ENCODE measurements at regions not wholly inside any gene's neighbourhood (a gene's known extent, or its start where the extent isn't known, plus 50 kb on each side); places are given as distances from the start of the nearest gene placed in this dataset.

- Histone ChIP-seq H3K79me2 (replicated peaks; ENCODE audit: insufficient read depth) (no peaks in the 10 kb centered on the region), H3K4me3 (no peak overlapping the region), H3K27ac (ENCODE audit: low read depth) (no peak overlapping the region), H4K20me1 (replicated peaks; ENCODE audit: insufficient read depth) (no peaks in the 10 kb centered on the region), H2AFZ (no peak overlapping the region), H3K36me3 (ENCODE audit: insufficient read depth) (no peaks in the 10 kb centered on the region), H3K9me2 (ENCODE audit: insufficient read depth) (no peaks in the 10 kb centered on the region), H3K4me2 (no peak overlapping the region), H3K4me1 (ENCODE audit: insufficient read depth) (no peaks in the 10 kb centered on the region), H3F3A (replicated peaks; ENCODE audit: low read depth) (no peaks in the 10 kb centered on the region), H3K27me3 (ENCODE audit: insufficient read depth) (no peaks in the 10 kb centered on the region)
- peaks cover 5% of the 10 kb centered on the region for H3K27me3 Mint-ChIP-seq (ENCODE audit: insufficient read depth, low read depth, poor library complexity)
- no peaks in the 10 kb centered on the region for H3K4me1 Mint-ChIP-seq
- DNase-seq (ENCODE audit: low spot score): no peak
- peaks cover 43% of the 10 kb centered on the region for H3K36me3 Mint-ChIP-seq (ENCODE audit: low read depth)
- TF ChIP-seq ZNF114 (CRISPR knock-in tag; IDR thresholded peaks at IDR 0.05) (no peak), CREB1 (CRISPR knock-in tag; IDR thresholded peaks at IDR 0.05; ENCODE audit: low read depth) (no peak), NANOG (IDR thresholded peaks at IDR 0.05; ENCODE audit: borderline replicate concordance) (no peak), ZNF331 (CRISPR knock-in tag; IDR thresholded peaks at IDR 0.05; ENCODE audit: low read depth) (no peak), EZH2phosphoT487 (IDR thresholded peaks at IDR 0.05; ENCODE audit: unreplicated experiment) (no peak), EZH2 (IDR thresholded peaks at IDR 0.05; ENCODE audit: low read depth, unreplicated experiment) (no peak), ETS1 (IDR thresholded peaks at IDR 0.05) (no peak), STAT1 (IDR thresholded peaks at IDR 0.05; ENCODE audit: unreplicated experiment) (no peak), ZNF462 (CRISPR knock-in tag; IDR thresholded peaks at IDR 0.05) (no peak), POLR2AphosphoS5 (IDR thresholded peaks at IDR 0.05; ENCODE audit: low read depth) (no peak), JUNB (IDR thresholded peaks at IDR 0.05; ENCODE audit: unreplicated experiment) (no peak), CTCF (conservative IDR thresholded peaks at IDR 0.05; ENCODE audit: low read depth in 2 of 2) (no peak), REST (IDR thresholded peaks at IDR 0.05; ENCODE audit: unreplicated experiment) (no peak)
- H3K4me3 Mint-ChIP-seq: no peak overlapping the region
- H3K27ac Mint-ChIP-seq: no peak overlapping the region
- ATAC-seq: no peak
- H3K9me3 Mint-ChIP-seq: peaks cover 98% of the 10 kb centered on the region
Observed at GRCh38 chr22:47284360-47284759, 521.9 kb downstream of the TBC1D22A start.

All from GM23338 (cell line).